ENCODE measurements at regions not wholly inside any gene's neighbourhood (a gene's known extent, or its start where the extent isn't known, plus 50 kb on each side); places are given as distances from the start of the nearest gene placed in this dataset.

GRCh38 chr6:11288065-11288464 is 55.6 kb upstream of the NEDD9 start:
- DNase-seq = no peak
- intact Hi-C loops (cut with DNase I) = no loop called here
- WGBS (ENCODE audit: insufficient coverage, low coverage, low lambda C conversion rate, missing lambda C conversion rate) = 94% methylated on average over 3 of the region's 7 CpGs

GRCh38 chr6:11284996-11285395 is 52.5 kb upstream of the NEDD9 start:
- Histone ChIP-seq H3K27me3 (no peaks in the 10 kb centered on the region), H3K4me1 (no peaks in the 10 kb centered on the region), H3K27ac (no peak overlapping the region), H3K36me3 (no peaks in the 10 kb centered on the region), H3K9me3 (no peaks in the 10 kb centered on the region), H3K4me3 (no peak overlapping the region)
- intact Hi-C loops (cut with DNase I) = no loop called here
- DNase-seq = no peak
- no peak for TF ChIP-seq POLR2A (IDR thresholded peaks at IDR 0.05)
- TF ChIP-seq, protein P1, sequence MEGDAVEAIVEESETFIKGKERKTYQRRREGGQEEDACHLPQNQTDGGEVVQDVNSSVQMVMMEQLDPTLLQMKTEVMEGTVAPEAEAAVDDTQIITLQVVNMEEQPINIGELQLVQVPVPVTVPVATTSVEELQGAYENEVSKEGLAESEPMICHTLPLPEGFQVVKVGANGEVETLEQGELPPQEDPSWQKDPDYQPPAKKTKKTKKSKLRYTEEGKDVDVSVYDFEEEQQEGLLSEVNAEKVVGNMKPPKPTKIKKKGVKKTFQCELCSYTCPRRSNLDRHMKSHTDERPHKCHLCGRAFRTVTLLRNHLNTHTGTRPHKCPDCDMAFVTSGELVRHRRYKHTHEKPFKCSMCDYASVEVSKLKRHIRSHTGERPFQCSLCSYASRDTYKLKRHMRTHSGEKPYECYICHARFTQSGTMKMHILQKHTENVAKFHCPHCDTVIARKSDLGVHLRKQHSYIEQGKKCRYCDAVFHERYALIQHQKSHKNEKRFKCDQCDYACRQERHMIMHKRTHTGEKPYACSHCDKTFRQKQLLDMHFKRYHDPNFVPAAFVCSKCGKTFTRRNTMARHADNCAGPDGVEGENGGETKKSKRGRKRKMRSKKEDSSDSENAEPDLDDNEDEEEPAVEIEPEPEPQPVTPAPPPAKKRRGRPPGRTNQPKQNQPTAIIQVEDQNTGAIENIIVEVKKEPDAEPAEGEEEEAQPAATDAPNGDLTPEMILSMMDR (IDR thresholded peaks at IDR 0.05) = no peak
- ATAC-seq = no peak
- 81% methylated on average over 4 of the region's 4 CpGs for WGBS (ENCODE audit: insufficient coverage, low coverage, low lambda C conversion rate, missing lambda C conversion rate)

More at GRCh38 chr6:11288065-11288464, 55.6 kb upstream of the NEDD9 start:
- Histone ChIP-seq H3K27ac (no peak overlapping the region), H3K27me3 (no peaks in the 10 kb centered on the region), H3K36me3 (no peaks in the 10 kb centered on the region), H3K4me1 (no peaks in the 10 kb centered on the region), H3K9me3 (no peaks in the 10 kb centered on the region), H3K4me3 (no peak overlapping the region)
- TF ChIP-seq, protein P1 (IDR thresholded peaks at IDR 0.05) = no peak
- TF ChIP-seq POLR2A (IDR thresholded peaks at IDR 0.05) = no peak
- peak in 1 of 4 donors; percentile 32 for ATAC-seq

- H3K4me1 ChIP-seq = no peaks in the 10 kb centered on the region
- DNase-seq (no peak), ATAC-seq (no peak)
- H3K27ac ChIP-seq = no peak overlapping the region
- 69% methylated on average over 2 of the region's 2 CpGs for WGBS (ENCODE audit: insufficient coverage, low coverage, low lambda C conversion rate, missing lambda C conversion rate)
- H3K36me3 ChIP-seq = no peaks in the 10 kb centered on the region
- no peak overlapping the region for H3K4me3 ChIP-seq
- no peaks in the 10 kb centered on the region for H3K9me3 ChIP-seq
- H3K27me3 ChIP-seq = no peaks in the 10 kb centered on the region
- intact Hi-C loops (cut with DNase I) = no loop called here
- TF ChIP-seq, protein P1 (IDR thresholded peaks at IDR 0.05) = no peak
- no peak for TF ChIP-seq POLR2A (IDR thresholded peaks at IDR 0.05)
Observed at GRCh38 chr6:11283629-11284028, 51.2 kb upstream of the NEDD9 start.

GRCh38 chr6:11282875-11283274 is 50.4 kb upstream of the NEDD9 start:
- no peak for TF ChIP-seq POLR2A (IDR thresholded peaks at IDR 0.05)
- TF ChIP-seq, protein P1 (IDR thresholded peaks at IDR 0.05) = no peak
- H3K4me3 ChIP-seq = no peak overlapping the region
- 91% methylated on average over 5 of the region's 5 CpGs for WGBS (ENCODE audit: insufficient coverage, low coverage, low lambda C conversion rate, missing lambda C conversion rate)
- no peak for DNase-seq
- intact Hi-C loops (cut with DNase I) = no loop called here
- H3K4me1 ChIP-seq = no peaks in the 10 kb centered on the region
- H3K36me3 ChIP-seq = no peaks in the 10 kb centered on the region
- H3K27me3 ChIP-seq = no peaks in the 10 kb centered on the region
- H3K9me3 ChIP-seq = no peaks in the 10 kb centered on the region
- H3K27ac ChIP-seq = no peak overlapping the region
- no peak for ATAC-seq
